Kidney epithelial cell (primary cell): ENCODE measurements at regions not wholly inside any gene's neighbourhood (a gene's known extent, or its start where the extent isn't known, plus 50 kb on each side); places are given as distances from the start of the nearest gene placed in this dataset.

Experiments used
- DNase-seq: peaks from one replicate; pipeline ENCODE4 v3.0.0-alpha.2; 2010; ENCODE audit warnings: low read depth
- H3K27me3 ChIP-seq: 2 replicates; pipeline ENCODE4 v1.6.0; 2011; ENCODE audit warnings: low read length; ENCODE audit not compliant: control insufficient read depth, insufficient read depth
- H3K36me3 ChIP-seq: 2 replicates; pipeline ENCODE4 v1.5.1; 2011; ENCODE audit warnings: low read length; ENCODE audit not compliant: control insufficient read depth, insufficient read depth
- H3K4me3 ChIP-seq: 2 replicates; pipeline ENCODE4 v1.5.1; 2011; ENCODE audit warnings: low read depth, mild to moderate bottlenecking, control low read depth, low read length
- CTCF ChIP-seq: IDR thresholded peaks from 2 replicates; pipeline ENCODE4 v1.5.1; 2011; ENCODE audit warnings: mild to moderate bottlenecking, moderate library complexity, low read length, control low read depth, inconsistent platforms; ENCODE audit not compliant: insufficient read depth, poor library complexity, severe bottlenecking

GRCh38 chr2:125085904-125086303, 1060.8 kb downstream of the CNTNAP5 start:
- no peak overlapping the region for H3K4me3 ChIP-seq
- TF ChIP-seq CTCF, result no peak
- H3K36me3 ChIP-seq, result no peaks in the 10 kb centered on the region
- DNase-seq, result no peak
- H3K27me3 ChIP-seq, result no peaks in the 10 kb centered on the region

- H3K36me3 ChIP-seq, result no peaks in the 10 kb centered on the region
- DNase-seq, result no peak
- TF ChIP-seq CTCF, result no peak
Measured at GRCh38 chr2:125086313-125087184, 1061.5 kb downstream of the CNTNAP5 start.

GRCh38 chr2:125092276-125093009, 1067.4 kb downstream of the CNTNAP5 start:
- DNase-seq, result no peak
- Histone ChIP-seq H3K27me3 (no peaks in the 10 kb centered on the region), H3K4me3 (no peak overlapping the region), H3K36me3 (no peaks in the 10 kb centered on the region)
- no peak for TF ChIP-seq CTCF

More at GRCh38 chr2:125086313-125087184, 1061.5 kb downstream of the CNTNAP5 start:
- H3K4me3 ChIP-seq, result no peak overlapping the region
- no peaks in the 10 kb centered on the region for H3K27me3 ChIP-seq

- no peak for TF ChIP-seq CTCF
- H3K36me3 ChIP-seq, result no peaks in the 10 kb centered on the region
- no peak for DNase-seq
- no peaks in the 10 kb centered on the region for H3K27me3 ChIP-seq
- H3K4me3 ChIP-seq, result no peak overlapping the region
Measured at GRCh38 chr2:125095826-125096225, 1070.7 kb downstream of the CNTNAP5 start.

- DNase-seq, result no peak
- TF ChIP-seq CTCF, result no peak
- H3K36me3 ChIP-seq, result no peaks in the 10 kb centered on the region
- no peak overlapping the region for H3K4me3 ChIP-seq
- no peaks in the 10 kb centered on the region for H3K27me3 ChIP-seq
Measured at GRCh38 chr2:125106710-125107109, 1081.6 kb downstream of the CNTNAP5 start.
